ENCODE measurements at regions not wholly inside any gene's neighbourhood (a gene's known extent, or its start where the extent isn't known, plus 50 kb on each side); places are given as distances from the start of the nearest gene placed in this dataset.

- Histone ChIP-seq H3K36me3 (ENCODE audit: control insufficient read depth, insufficient read depth, low read length) (no peaks in the 10 kb centered on the region), H3K9me3 (ENCODE audit: control insufficient read depth, insufficient read depth, low read length) (no peaks in the 10 kb centered on the region), H3K4ac (ENCODE audit: low read depth, low read length) (no peak overlapping the region), H3K9me1 (ENCODE audit: insufficient read depth, low read length) (no peaks in the 10 kb centered on the region), H3K14ac (replicated peaks; ENCODE audit: low read depth, low read length) (no peak overlapping the region), H3K9ac (ENCODE audit: low read depth, low read length) (no peak overlapping the region), H3K4me1 (ENCODE audit: control insufficient read depth, insufficient read depth, low read length) (no peaks in the 10 kb centered on the region), H3K56ac (ENCODE audit: extremely low read depth, insufficient read depth, low read length) (no peak overlapping the region), H2AK9ac (replicated peaks; ENCODE audit: low read depth, low read length, poor library complexity) (no peak overlapping the region), H3K27ac (ENCODE audit: insufficient read depth, low read length) (no peak overlapping the region), H2AFZ (replicated peaks; ENCODE audit: low read length, poor library complexity) (no peak overlapping the region), H3K18ac (ENCODE audit: low read depth, low read length) (no peak overlapping the region), H2BK15ac (ENCODE audit: low read depth, low read length) (no peak overlapping the region), H4K91ac (ENCODE audit: insufficient read depth, low read depth, low read length) (no peak overlapping the region), H4K5ac (ENCODE audit: low read depth, low read length) (no peak overlapping the region), H3K4me3 (ENCODE audit: insufficient read depth, low read depth, low read length) (no peak overlapping the region), H2AK5ac (ENCODE audit: low read depth, low read length) (no peak overlapping the region), H4K8ac (ENCODE audit: low read depth in 2 of 2, low read length in 2 of 2) (no peak overlapping the region), H4K20me1 (ENCODE audit: insufficient read depth, low read length) (no peaks in the 10 kb centered on the region), H3K4me2 (ENCODE audit: low read depth, low read length) (no peak overlapping the region), H2BK120ac (ENCODE audit: low read depth, low read length) (no peak overlapping the region), H2BK20ac (ENCODE audit: low read depth, low read length) (no peak overlapping the region), H3K79me1 (ENCODE audit: low read depth in 1 of 2, low read length in 2 of 2) (no peaks in the 10 kb centered on the region), H3K23ac (ENCODE audit: low read depth, low read length) (no peak overlapping the region), H2BK5ac (ENCODE audit: low read depth, low read length, poor library complexity, severe bottlenecking) (no peak overlapping the region), H3K27me3 (ENCODE audit: control insufficient read depth, insufficient read depth, low read length) (no peaks in the 10 kb centered on the region)
- TF ChIP-seq RAD21 (IDR thresholded peaks at IDR 0.05; ENCODE audit: low read length) (no peak), BHLHE40 (IDR thresholded peaks at IDR 0.05; ENCODE audit: low read depth, low read length) (no peak), NFE2L2 (IDR thresholded peaks at IDR 0.05; ENCODE audit: low read depth, low read length) (no peak), RCOR1 (IDR thresholded peaks at IDR 0.05; ENCODE audit: insufficient replicate concordance, low read length) (no peak), FOS (IDR thresholded peaks at IDR 0.05; ENCODE audit: low read depth, low read length) (no peak), MXI1 (IDR thresholded peaks at IDR 0.05; ENCODE audit: borderline replicate concordance, low read depth, low read length) (no peak), POLR2A (IDR thresholded peaks at IDR 0.05; ENCODE audit: low read depth, low read length) (no peak), MAFK (IDR thresholded peaks at IDR 0.05; ENCODE audit: low read depth, low read length) (no peak), MAZ (IDR thresholded peaks at IDR 0.05; ENCODE audit: borderline replicate concordance, low read depth, low read length) (no peak), CHD1 (IDR thresholded peaks at IDR 0.05; ENCODE audit: low read depth, low read length) (no peak), SMC3 (IDR thresholded peaks at IDR 0.05; ENCODE audit: low read depth, low read length) (no peak), CTCF (conservative IDR thresholded peaks at IDR 0.05; ENCODE audit: low read depth, low read length) (no peak), CEBPB (IDR thresholded peaks at IDR 0.05; ENCODE audit: low read depth, low read length) (no peak)
- TF ChIP-seq, protein P1, sequence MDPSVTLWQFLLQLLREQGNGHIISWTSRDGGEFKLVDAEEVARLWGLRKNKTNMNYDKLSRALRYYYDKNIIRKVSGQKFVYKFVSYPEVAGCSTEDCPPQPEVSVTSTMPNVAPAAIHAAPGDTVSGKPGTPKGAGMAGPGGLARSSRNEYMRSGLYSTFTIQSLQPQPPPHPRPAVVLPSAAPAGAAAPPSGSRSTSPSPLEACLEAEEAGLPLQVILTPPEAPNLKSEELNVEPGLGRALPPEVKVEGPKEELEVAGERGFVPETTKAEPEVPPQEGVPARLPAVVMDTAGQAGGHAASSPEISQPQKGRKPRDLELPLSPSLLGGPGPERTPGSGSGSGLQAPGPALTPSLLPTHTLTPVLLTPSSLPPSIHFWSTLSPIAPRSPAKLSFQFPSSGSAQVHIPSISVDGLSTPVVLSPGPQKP (IDR thresholded peaks at IDR 0.05; ENCODE audit: borderline replicate concordance, low read depth, low read length): no peak
- TF ChIP-seq, protein P2, sequence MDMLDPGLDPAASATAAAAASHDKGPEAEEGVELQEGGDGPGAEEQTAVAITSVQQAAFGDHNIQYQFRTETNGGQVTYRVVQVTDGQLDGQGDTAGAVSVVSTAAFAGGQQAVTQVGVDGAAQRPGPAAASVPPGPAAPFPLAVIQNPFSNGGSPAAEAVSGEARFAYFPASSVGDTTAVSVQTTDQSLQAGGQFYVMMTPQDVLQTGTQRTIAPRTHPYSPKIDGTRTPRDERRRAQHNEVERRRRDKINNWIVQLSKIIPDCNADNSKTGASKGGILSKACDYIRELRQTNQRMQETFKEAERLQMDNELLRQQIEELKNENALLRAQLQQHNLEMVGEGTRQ (IDR thresholded peaks at IDR 0.05; ENCODE audit: low read depth, low read length): no peak
- in situ Hi-C loops (cut with MboI; ENCODE audit: low sequenced_read_pairs) (no loop called here), intact Hi-C loops (cut with micrococcal nuclease) (no loop called here), dilution Hi-C loops (cut with HindIII; ENCODE audit: low sequenced_read_pairs, unreplicated experiment) (no loop called here)
- POLR2A ChIA-PET (ENCODE audit: unreplicated experiment): no interaction called here
- WGBS, 2 experiments (ENCODE audit: extremely low coverage in 2 of 2, insufficient read length in 1 of 2): no CpG with 5 or more reads among the region's 1 CpG
- CTCF ChIA-PET: no interaction called here
- no TSS peak for BruUV-seq (replicated peaks)
- DNase-seq (no peak), ATAC-seq (ENCODE audit: low read depth) (no peak)
Measured at GRCh38 chr14:62491146-62491545, 554.1 kb downstream of the KCNH5 start.

All from IMR-90 (cell line).